Smooth muscle cell (in vitro differentiated cells): ENCODE measurements at regions not wholly inside any gene's neighbourhood (a gene's known extent, or its start where the extent isn't known, plus 50 kb on each side); places are given as distances from the start of the nearest gene placed in this dataset.

ENCODE experiments used
- DNase-seq: peaks from one replicate; lab custom pipeline; 2025; ENCODE audit not compliant: unreplicated experiment; lab: John Stamatoyannopoulos, UW
- H2AFZ ChIP-seq: fragments of 200-600 bp; sonication (generic); 2 replicates; pipeline ENCODE4 v1.6.0; 2016; ENCODE audit warnings: antibody characterized with exemption, low read depth, mild to moderate bottlenecking
- H3F3A ChIP-seq: fragments of 200-600 bp; sonication (generic); 2 replicates; pipeline ENCODE4 v1.6.0; 2017; ENCODE audit warnings: antibody characterized with exemption, low read depth
- H3K27ac ChIP-seq: fragments of 200-600 bp; sonication (generic); 2 replicates; pipeline ENCODE4 v1.5.1; 2016; ENCODE audit warnings: low read depth, mild to moderate bottlenecking
- H3K27me3 ChIP-seq: fragments of 200-600 bp; sonication (generic); 2 replicates; pipeline ENCODE4 v1.6.1; 2016; ENCODE audit warnings: low read depth, mild to moderate bottlenecking
- H3K36me3 ChIP-seq: fragments of 200-600 bp; sonication (generic); 2 replicates; pipeline ENCODE4 v1.5.1; 2016; ENCODE audit warnings: low read depth
- H3K4me1 ChIP-seq: fragments of 200-600 bp; sonication (generic); 2 replicates; pipeline ENCODE4 v1.5.1; 2016; ENCODE audit warnings: low read depth
- H3K4me2 ChIP-seq: fragments of 200-600 bp; sonication (generic); 2 replicates; pipeline ENCODE4 v1.6.0; 2016; ENCODE audit warnings: mild to moderate bottlenecking
- H3K4me3 ChIP-seq: fragments of 200-600 bp; sonication (generic); 2 replicates; pipeline ENCODE4 v1.5.1; 2016; ENCODE audit warnings: mild to moderate bottlenecking
- H3K79me2 ChIP-seq: fragments of 200-600 bp; sonication (generic); 2 replicates; pipeline ENCODE4 v1.6.0; 2016; ENCODE audit warnings: low read depth, mild to moderate bottlenecking
- H3K9ac ChIP-seq: fragments of 200-600 bp; sonication (generic); 2 replicates; pipeline ENCODE4 v1.6.0; 2016; ENCODE audit warnings: low read depth
- H3K9me3 ChIP-seq: fragments of 200-600 bp; sonication (generic); replicated peaks from 2 replicates; pipeline ENCODE4 v1.5.1; 2016; ENCODE audit warnings: low read depth
- H4K20me1 ChIP-seq: fragments of 200-600 bp; sonication (generic); 2 replicates; pipeline ENCODE4 v1.6.0; 2016; ENCODE audit warnings: low read depth
- WGBS: methylation state at CpG from one replicate; pipeline ENCODE4 v1.1.7; 2016; ENCODE audit warnings: low lambda C conversion rate; 5-methylcytosine and 5-hydroxymethylcytosine counted together
- TF ChIP-seq, protein P1 (sequence below): fragments of 200-600 bp; sonication (generic); IDR thresholded peaks from 2 replicates; pipeline ENCODE4 v1.5.1; 2017; ENCODE audit warnings: borderline replicate concordance, mild to moderate bottlenecking, antibody characterized with exemption; ENCODE audit not compliant: insufficient read depth, poor library complexity, severe bottlenecking

- no peaks in the 10 kb centered on the region for H3K4me1 ChIP-seq
- H4K20me1 ChIP-seq: no peaks in the 10 kb centered on the region
- no peak overlapping the region for H3K9ac ChIP-seq
- 88% methylated on average over 4 of the region's 4 CpGs for WGBS
- H3K4me3 ChIP-seq: no peak overlapping the region
- no peak overlapping the region for H3K4me2 ChIP-seq
- no peaks in the 10 kb centered on the region for H3K9me3 ChIP-seq
- no peak for DNase-seq
- no peak overlapping the region for H3K27ac ChIP-seq
- no peak overlapping the region for H2AFZ ChIP-seq
- TF ChIP-seq, protein P1, sequence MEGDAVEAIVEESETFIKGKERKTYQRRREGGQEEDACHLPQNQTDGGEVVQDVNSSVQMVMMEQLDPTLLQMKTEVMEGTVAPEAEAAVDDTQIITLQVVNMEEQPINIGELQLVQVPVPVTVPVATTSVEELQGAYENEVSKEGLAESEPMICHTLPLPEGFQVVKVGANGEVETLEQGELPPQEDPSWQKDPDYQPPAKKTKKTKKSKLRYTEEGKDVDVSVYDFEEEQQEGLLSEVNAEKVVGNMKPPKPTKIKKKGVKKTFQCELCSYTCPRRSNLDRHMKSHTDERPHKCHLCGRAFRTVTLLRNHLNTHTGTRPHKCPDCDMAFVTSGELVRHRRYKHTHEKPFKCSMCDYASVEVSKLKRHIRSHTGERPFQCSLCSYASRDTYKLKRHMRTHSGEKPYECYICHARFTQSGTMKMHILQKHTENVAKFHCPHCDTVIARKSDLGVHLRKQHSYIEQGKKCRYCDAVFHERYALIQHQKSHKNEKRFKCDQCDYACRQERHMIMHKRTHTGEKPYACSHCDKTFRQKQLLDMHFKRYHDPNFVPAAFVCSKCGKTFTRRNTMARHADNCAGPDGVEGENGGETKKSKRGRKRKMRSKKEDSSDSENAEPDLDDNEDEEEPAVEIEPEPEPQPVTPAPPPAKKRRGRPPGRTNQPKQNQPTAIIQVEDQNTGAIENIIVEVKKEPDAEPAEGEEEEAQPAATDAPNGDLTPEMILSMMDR: no peak
- H3F3A ChIP-seq: no peaks in the 10 kb centered on the region
- no peaks in the 10 kb centered on the region for H3K79me2 ChIP-seq
- H3K36me3 ChIP-seq: no peaks in the 10 kb centered on the region
- H3K27me3 ChIP-seq: no peaks in the 10 kb centered on the region
Observed at GRCh38 chr9:16976427-16976826, 106.0 kb upstream of the BNC2 start.

GRCh38 chr9:16974436-16974835, 104.0 kb upstream of the BNC2 start:
- TF ChIP-seq, protein P1: no peak
- H3K4me3 ChIP-seq: no peak overlapping the region
- no peak for DNase-seq
- no peaks in the 10 kb centered on the region for H3K9me3 ChIP-seq
- H4K20me1 ChIP-seq: no peaks in the 10 kb centered on the region
- H3F3A ChIP-seq: no peaks in the 10 kb centered on the region
- no peaks in the 10 kb centered on the region for H3K79me2 ChIP-seq
- H2AFZ ChIP-seq: no peak overlapping the region
- no peaks in the 10 kb centered on the region for H3K36me3 ChIP-seq
- H3K27me3 ChIP-seq: no peaks in the 10 kb centered on the region
- 85% methylated on average over 5 of the region's 5 CpGs for WGBS
- H3K4me1 ChIP-seq: no peaks in the 10 kb centered on the region
- no peak overlapping the region for H3K27ac ChIP-seq
- no peak overlapping the region for H3K4me2 ChIP-seq
- H3K9ac ChIP-seq: no peak overlapping the region

DNA sequence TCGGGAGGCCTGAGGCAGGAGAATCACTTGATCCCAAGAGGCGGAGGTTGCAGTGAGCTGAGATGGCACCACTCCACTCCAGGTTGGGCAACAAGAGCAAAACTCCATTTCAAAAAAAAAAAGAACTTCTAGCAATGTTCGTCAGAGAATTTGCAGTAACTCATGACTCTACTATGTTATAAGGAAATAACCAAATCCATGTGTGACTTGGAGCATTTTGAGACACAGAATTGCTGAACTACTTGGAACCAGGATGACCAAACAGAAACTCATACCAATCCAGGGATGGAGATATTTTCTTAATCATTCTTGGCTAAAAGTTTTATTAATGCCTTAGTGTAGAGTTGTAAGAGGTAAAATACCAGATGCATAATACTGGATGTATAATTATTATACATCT, 99.9 kb upstream of the BNC2 start:
- Histone ChIP-seq H3K4me3 (no peak overlapping the region), H3K4me1 (no peaks in the 10 kb centered on the region), H4K20me1 (no peaks in the 10 kb centered on the region), H3F3A (no peaks in the 10 kb centered on the region), H3K9me3 (no peaks in the 10 kb centered on the region), H3K36me3 (no peaks in the 10 kb centered on the region), H2AFZ (no peak overlapping the region), H3K4me2 (no peak overlapping the region), H3K9ac (no peak overlapping the region), H3K27me3 (no peaks in the 10 kb centered on the region), H3K27ac (no peak overlapping the region), H3K79me2 (no peaks in the 10 kb centered on the region)
- TF ChIP-seq, protein P1: no peak
- no peak for DNase-seq
- 93% methylated on average over 3 of the region's 3 CpGs for WGBS

DNA sequence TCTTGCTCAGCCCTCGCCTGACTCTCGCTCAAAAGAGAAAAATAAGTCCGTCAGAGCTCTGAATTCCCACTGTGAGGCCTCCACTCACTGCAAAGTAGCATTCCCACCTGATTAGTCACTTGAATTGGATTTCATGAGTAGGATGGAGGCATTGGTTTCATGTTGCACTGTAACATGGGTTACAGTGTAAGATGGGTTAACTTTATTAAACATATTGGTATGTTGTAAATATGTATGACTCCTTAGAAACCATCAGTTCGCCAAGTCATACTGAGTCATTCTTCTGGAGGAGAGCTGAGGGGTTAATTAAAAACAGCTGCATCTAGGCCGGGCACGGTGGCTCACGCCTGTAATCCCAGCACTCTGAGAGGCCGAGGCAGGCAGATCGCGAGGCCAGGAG, 93.8 kb upstream of the BNC2 start:
- Histone ChIP-seq H3K36me3 (no peaks in the 10 kb centered on the region), H3K9me3 (no peaks in the 10 kb centered on the region), H2AFZ (no peak overlapping the region), H3F3A (no peaks in the 10 kb centered on the region), H3K4me3 (no peak overlapping the region), H3K79me2 (no peaks in the 10 kb centered on the region), H3K4me2 (no peak overlapping the region), H3K27me3 (no peaks in the 10 kb centered on the region), H3K9ac (no peak overlapping the region), H3K4me1 (no peaks in the 10 kb centered on the region), H4K20me1 (no peaks in the 10 kb centered on the region), H3K27ac (peak overlapping the region; percentile 51)
- TF ChIP-seq, protein P1: no peak
- WGBS: 62% methylated on average over 10 of the region's 10 CpGs
- no peak for DNase-seq
